A673 (cell line): ENCODE measurements at regions not wholly inside any gene's neighbourhood (a gene's known extent, or its start where the extent isn't known, plus 50 kb on each side); places are given as distances from the start of the nearest gene placed in this dataset.

Experiments used
- BruUV-seq: library from RNA; stranded (reverse); fragments of 400-500 nt; replicated peaks from 2 replicates; lab custom pipeline; 2021; lab: Mats Ljungman, UMichigan
- CTCF ChIA-PET: fragments of 300-600 bp; sonication (Branson Sonifier 250); formaldehyde crosslinking; loops from one replicate; lab custom pipeline; 2022; ENCODE audit warnings: antibody characterized with exemption; lab: Charles Lee
- POLR2A ChIA-PET: fragments of 300-600 bp; sonication (Branson Sonifier 250); formaldehyde crosslinking; loops from one replicate; lab custom pipeline; 2022; ENCODE audit warnings: antibody characterized with exemption; ENCODE audit not compliant: low non-redundant PET; lab: Charles Lee
- DNase-seq: peaks from one replicate; pipeline ENCODE4 v3.0.0-alpha.2; 2015; ENCODE audit warnings: low spot score
- H3K27ac ChIP-seq: fragments of 200-600 bp; sonication (generic); 2 replicates; pipeline ENCODE4 v1.5.1; 2016; ENCODE audit warnings: mixed run types, low read depth, mild to moderate bottlenecking, mixed read lengths, antibody characterized with exemption, low read length; ENCODE audit not compliant: poor library complexity, severe bottlenecking
- H3K27me3 ChIP-seq: fragments of 200-600 bp; sonication (generic); replicated peaks from 2 replicates; pipeline ENCODE4 v1.6.1; 2017; ENCODE audit warnings: mixed run types, low read depth, mild to moderate bottlenecking, mixed read lengths, antibody characterized with exemption, low read length; ENCODE audit not compliant: insufficient read depth, poor library complexity
- H3K36me3 ChIP-seq: fragments of 200-600 bp; sonication (generic); 2 replicates; pipeline ENCODE4 v1.6.1; 2016; ENCODE audit warnings: mixed run types, mild to moderate bottlenecking, mixed read lengths, antibody characterized with exemption, low read length; ENCODE audit not compliant: insufficient read depth, poor library complexity, severe bottlenecking
- H3K4me1 ChIP-seq: fragments of 200-600 bp; sonication (generic); 2 replicates; pipeline ENCODE4 v1.6.1; 2017; ENCODE audit warnings: mixed run types, mild to moderate bottlenecking, mixed read lengths, antibody characterized with exemption, low read length; ENCODE audit not compliant: insufficient read depth, poor library complexity, severe bottlenecking
- H3K4me3 ChIP-seq: fragments of 200-600 bp; sonication (generic); 2 replicates; pipeline ENCODE4 v1.5.1; 2016; ENCODE audit warnings: low read depth, mixed run types, mild to moderate bottlenecking, mixed read lengths, low read length; ENCODE audit not compliant: poor library complexity, severe bottlenecking
- H3K9me3 ChIP-seq: fragments of 200-600 bp; sonication (generic); 2 replicates; pipeline ENCODE4 v1.6.1; 2016; ENCODE audit warnings: mixed run types, low read depth, mild to moderate bottlenecking, mixed read lengths, antibody characterized with exemption, low read length; ENCODE audit not compliant: poor library complexity, severe bottlenecking
- EZH2 ChIP-seq: fragments of 200-600 bp; sonication (generic); IDR thresholded peaks from 2 replicates; pipeline ENCODE4 v1.6.1; 2017; ENCODE audit warnings: borderline replicate concordance, low read depth, mild to moderate bottlenecking, mixed read lengths, antibody characterized with exemption, low read length; ENCODE audit not compliant: poor library complexity, severe bottlenecking
- intact Hi-C: fragments of 100-400 bp; cut with micrococcal nuclease; formaldehyde crosslinking; loops from one replicate; pipeline ENCODE4 v1.10.0; 2022; ENCODE audit not compliant: unreplicated experiment
- TF ChIP-seq, protein P1 (sequence below): fragments of 300-800, 200-600 bp; sonication (generic); conservative IDR thresholded peaks from 2 replicates; pipeline ENCODE4 v1.5.1; 2017; ENCODE audit warnings: low read depth, mild to moderate bottlenecking, antibody characterized with exemption, low read length, moderate library complexity, mixed read lengths

GRCh38 chr1:5500541-5500940 is 491.7 kb downstream of the NPHP4 start:
- no TSS peak for BruUV-seq
- intact Hi-C loops, result no loop called here
- POLR2A ChIA-PET, result no interaction called here
- Histone ChIP-seq H3K4me3 (no peak overlapping the region), H3K36me3 (no peaks in the 10 kb centered on the region), H3K4me1 (no peaks in the 10 kb centered on the region), H3K27ac (no peak overlapping the region), H3K27me3 (peaks cover 16% of the 10 kb centered on the region), H3K9me3 (no peaks in the 10 kb centered on the region)
- no peak for TF ChIP-seq EZH2
- TF ChIP-seq, protein P1, sequence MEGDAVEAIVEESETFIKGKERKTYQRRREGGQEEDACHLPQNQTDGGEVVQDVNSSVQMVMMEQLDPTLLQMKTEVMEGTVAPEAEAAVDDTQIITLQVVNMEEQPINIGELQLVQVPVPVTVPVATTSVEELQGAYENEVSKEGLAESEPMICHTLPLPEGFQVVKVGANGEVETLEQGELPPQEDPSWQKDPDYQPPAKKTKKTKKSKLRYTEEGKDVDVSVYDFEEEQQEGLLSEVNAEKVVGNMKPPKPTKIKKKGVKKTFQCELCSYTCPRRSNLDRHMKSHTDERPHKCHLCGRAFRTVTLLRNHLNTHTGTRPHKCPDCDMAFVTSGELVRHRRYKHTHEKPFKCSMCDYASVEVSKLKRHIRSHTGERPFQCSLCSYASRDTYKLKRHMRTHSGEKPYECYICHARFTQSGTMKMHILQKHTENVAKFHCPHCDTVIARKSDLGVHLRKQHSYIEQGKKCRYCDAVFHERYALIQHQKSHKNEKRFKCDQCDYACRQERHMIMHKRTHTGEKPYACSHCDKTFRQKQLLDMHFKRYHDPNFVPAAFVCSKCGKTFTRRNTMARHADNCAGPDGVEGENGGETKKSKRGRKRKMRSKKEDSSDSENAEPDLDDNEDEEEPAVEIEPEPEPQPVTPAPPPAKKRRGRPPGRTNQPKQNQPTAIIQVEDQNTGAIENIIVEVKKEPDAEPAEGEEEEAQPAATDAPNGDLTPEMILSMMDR, result no peak
- no peak for DNase-seq
- CTCF ChIA-PET, result no interaction called here

- H3K4me1 ChIP-seq, result no peaks in the 10 kb centered on the region
- intact Hi-C loops, result no loop called here
- ChIA-PET POLR2A (no interaction called here), CTCF (no interaction called here)
- no TSS peak for BruUV-seq
- no peaks in the 10 kb centered on the region for H3K9me3 ChIP-seq
- peaks cover 44% of the 10 kb centered on the region for H3K27me3 ChIP-seq
- H3K36me3 ChIP-seq, result no peaks in the 10 kb centered on the region
- H3K4me3 ChIP-seq, result no peak overlapping the region
- H3K27ac ChIP-seq, result no peak overlapping the region
- no peak for DNase-seq
- TF ChIP-seq, protein P1, result no peak
- no peak for TF ChIP-seq EZH2
Observed at GRCh38 chr1:5497503-5497902, 494.7 kb downstream of the NPHP4 start.

- Histone ChIP-seq H3K4me3 (no peak overlapping the region), H3K9me3 (no peaks in the 10 kb centered on the region), H3K4me1 (no peaks in the 10 kb centered on the region), H3K27me3 (peaks cover 56% of the 10 kb centered on the region), H3K36me3 (no peaks in the 10 kb centered on the region), H3K27ac (no peak overlapping the region)
- no peak for DNase-seq
- TF ChIP-seq, protein P1, result no peak
- TF ChIP-seq EZH2, result no peak
- no TSS peak for BruUV-seq
- intact Hi-C loops, result no loop called here
- POLR2A ChIA-PET, result no interaction called here
- CTCF ChIA-PET, result no interaction called here
Observed at GRCh38 chr1:5495596-5496410, 496.4 kb downstream of the NPHP4 start.
